K562 (cell line): ENCODE measurements at regions not wholly inside any gene's neighbourhood (a gene's known extent, or its start where the extent isn't known, plus 50 kb on each side); places are given as distances from the start of the nearest gene placed in this dataset.

Experiments used
- ATAC-seq: fragments of 200-7000 bp; cut with Tn5 transposase; 3 replicates; pipeline ENCODE4 v1.9.1; 2020; ENCODE audit warnings: moderate library complexity
- BruUV-seq: library from RNA; stranded (reverse); fragments of 400-500 nt; replicated peaks from 2 replicates; lab custom pipeline; 2021; lab: Mats Ljungman, UMichigan
- CTCF ChIA-PET: fragments of 300-600 bp; formaldehyde crosslinking; extraction: SDS; loops from one replicate; lab custom pipeline; 2021; ENCODE audit warnings: low intra/inter-chr PET ratio; lab: Yijun Ruan, JAX
- POLR2A ChIA-PET: fragments of 300-600, 350-650 bp; sonication (Branson Sonifier 250); formaldehyde crosslinking; extraction: SDS; loops from one replicate; lab custom pipeline; 2021; ENCODE audit warnings: antibody characterized with exemption, inconsistent platforms; lab: Yijun Ruan, JAX
- DNase-seq, 4 experiments: peaks; one replicate each; pipeline versions ENCODE4 v3.0.0 to v3.0.0-alpha.2; 2011 to 2018; ENCODE audit warnings: low spot score in 3 of 4, mixed read lengths in 3 of 4; ENCODE audit errors: extremely low read depth in 1 of 4
- FAIRE-seq: peaks from 2 replicates; lab custom pipeline; 2011; peaks lifted over from hg19 to GRCh38; lab: Jason Lieb, UNC
- H2AFZ ChIP-seq: 2 replicates; pipeline ENCODE4 v1.6.0; 2011; ENCODE audit warnings: low read depth, low read length, control low read depth, inconsistent platforms
- H3K27ac ChIP-seq: fragments of 200-600 bp; 3 replicates; pipeline ENCODE4 v1.8.0; 2011; ENCODE audit warnings: low read depth, mild to moderate bottlenecking, control low read depth, inconsistent platforms, low read length, moderate library complexity, mixed read lengths; ENCODE audit errors: extremely low read depth
- H3K27me3 ChIP-seq, 2 experiments: fragments of 300-600 bp in 1 of 2; 2 replicates in 1 of 2; 3 replicates in 1 of 2; pipeline versions ENCODE4 v1.6.0 to v1.8.0; 2011; ENCODE audit warnings: inconsistent platforms in 2 of 2, low read length in 2 of 2, mild to moderate bottlenecking in 1 of 2, mixed read lengths in 1 of 2, moderate library complexity in 1 of 2; ENCODE audit not compliant: control insufficient read depth in 2 of 2, insufficient read depth in 2 of 2
- H3K36me3 ChIP-seq: fragments of 300-600 bp; 3 replicates; pipeline ENCODE4 v1.8.0; 2011; ENCODE audit warnings: mild to moderate bottlenecking, low read length, inconsistent platforms; ENCODE audit not compliant: control insufficient read depth, insufficient read depth
- H3K4me1 ChIP-seq, 2 experiments: fragments of 200-600 bp in 1 of 2; replicated peaks in 1 of 2; 2 replicates in 1 of 2; 3 replicates in 1 of 2; pipeline versions ENCODE4 v1.5.1 to v1.8.0; 2011; ENCODE audit warnings: inconsistent platforms in 2 of 2, low read length in 2 of 2, mild to moderate bottlenecking in 1 of 2, mixed read lengths in 1 of 2, moderate library complexity in 1 of 2; ENCODE audit not compliant: control insufficient read depth in 2 of 2, insufficient read depth in 2 of 2
- H3K4me2 ChIP-seq: 2 replicates; pipeline ENCODE4 v1.6.1; 2011; ENCODE audit warnings: low read length, control low read depth, inconsistent platforms, mixed read lengths; ENCODE audit not compliant: insufficient read depth
- H3K4me3 ChIP-seq: fragments of 200-600 bp; sonication (generic), shearing (Covaris generic); 2 replicates; pipeline ENCODE4 v1.5.1; 2016; ENCODE audit warnings: control low read depth, inconsistent platforms
- H3K79me2 ChIP-seq: fragments of 200-600 bp; 3 replicates; pipeline ENCODE4 v1.8.0; 2011; ENCODE audit warnings: low read length, inconsistent platforms; ENCODE audit not compliant: control insufficient read depth, insufficient read depth
- H3K9ac ChIP-seq, 2 experiments: 2 replicates each; pipeline versions ENCODE4 v1.6.0 to v1.6.1; 2011; ENCODE audit warnings: low read depth in 2 of 2, low read length in 2 of 2, control low read depth in 1 of 2, inconsistent platforms in 1 of 2, mild to moderate bottlenecking in 1 of 2, mixed read lengths in 1 of 2; ENCODE audit not compliant: insufficient read depth in 1 of 2
- H3K9me1 ChIP-seq: one replicate; pipeline ENCODE4 v1.6.0; 2011; ENCODE audit warnings: inconsistent platforms, mild to moderate bottlenecking, low read length, moderate library complexity; ENCODE audit not compliant: control insufficient read depth, insufficient read depth
- H3K9me3 ChIP-seq: replicated peaks from 2 replicates; pipeline ENCODE4 v1.5.1; 2011; ENCODE audit warnings: low read depth, low read length, inconsistent platforms; ENCODE audit not compliant: control insufficient read depth, insufficient read depth
- H4K20me1 ChIP-seq: replicated peaks from 2 replicates; pipeline ENCODE4 v1.6.1; 2011; ENCODE audit warnings: low read length, inconsistent platforms, mixed read lengths; ENCODE audit not compliant: control insufficient read depth, insufficient read depth
- CREM ChIP-seq: IDR thresholded peaks from 2 replicates; pipeline ENCODE4 v1.6.1; 2014; ENCODE audit warnings: antibody characterized with exemption, low read depth
- GATAD2A ChIP-seq: fragments of 450-650 bp; IDR thresholded peaks from 2 replicates; pipeline ENCODE4 v1.6.1; 2017
- HDAC2 ChIP-seq: fragments of 450-650 bp; IDR thresholded peaks from 2 replicates; pipeline ENCODE4 v1.6.1; 2016; ENCODE audit warnings: mild to moderate bottlenecking
- HEY1 ChIP-seq: fragments of 250-450 bp; sonication (Bioruptor Pico); IDR thresholded peaks from 2 replicates; pipeline ENCODE4 v1.5.0; 2020; ENCODE audit warnings: mild to moderate bottlenecking, moderate library complexity, borderline replicate concordance
- HLTF ChIP-seq: fragments of 450-650 bp; IDR thresholded peaks from 2 replicates; pipeline ENCODE4 v1.6.1; 2016
- HSF4 ChIP-seq: fragments of 250-450 bp; sonication (Bioruptor Pico); IDR thresholded peaks from 2 replicates; pipeline ENCODE4 v2.1.2; 2022; ENCODE audit warnings: mild to moderate bottlenecking, moderate library complexity, borderline replicate concordance
- PHF8 ChIP-seq: fragments of 200-600 bp; sonication (generic); IDR thresholded peaks from 2 replicates; pipeline ENCODE4 v1.6.1; 2012; ENCODE audit warnings: mixed run types, mild to moderate bottlenecking, inconsistent platforms, low read length, moderate library complexity, borderline replicate concordance
- SMARCA5 ChIP-seq: fragments of 450-650 bp; IDR thresholded peaks from 2 replicates; pipeline ENCODE4 v1.6.1; 2016
- ZNF12 ChIP-seq: sonication (generic); formaldehyde crosslinking; IDR thresholded peaks from 2 replicates; pipeline ENCODE4 v1.4.0; 2020; ENCODE audit warnings: mild to moderate bottlenecking, missing genetic modification reagents
- ZNF274 ChIP-seq: IDR thresholded peaks from 2 replicates; pipeline ENCODE4 v1.6.1; 2011; ENCODE audit warnings: low read depth, mild to moderate bottlenecking, low read length, moderate library complexity, borderline replicate concordance
- ZNF384 ChIP-seq: IDR thresholded peaks from 2 replicates; pipeline ENCODE4 v1.6.1; 2012; ENCODE audit warnings: low read depth, low read length, improper control_type of control experiment
- WGBS: fragments of 100-300 bp; shearing (Covaris generic); methylation state at CpG from one replicate; pipeline ENCODE4 v1.1.6; 2016; ENCODE audit warnings: low coverage, mixed read lengths; ENCODE audit not compliant: insufficient coverage; ENCODE audit errors: missing lambda C conversion rate; 5-methylcytosine and 5-hydroxymethylcytosine counted together
- in situ Hi-C: fragments of 300-500 bp; cut with MboI; formaldehyde crosslinking; loops from 4 replicates; pipeline ENCODE4 v1.15.0; 2018; ENCODE audit warnings: inconsistent platforms, mixed read lengths
- intact Hi-C: fragments of 100-400 bp; cut with micrococcal nuclease; formaldehyde crosslinking; loops from 2 replicates; pipeline ENCODE4 v1.14.2; 2022
- TF ChIP-seq, protein P1 (sequence below): fragments of 250-450 bp; sonication (Bioruptor Pico); IDR thresholded peaks from 2 replicates; pipeline ENCODE4 v1.5.0; 2020; ENCODE audit warnings: mild to moderate bottlenecking
- TF ChIP-seq, protein P2 (sequence below): fragments of 250-450 bp; sonication (Bioruptor Pico); IDR thresholded peaks from 2 replicates; pipeline ENCODE4 v1.4.0; 2020; ENCODE audit warnings: mild to moderate bottlenecking

DNA sequence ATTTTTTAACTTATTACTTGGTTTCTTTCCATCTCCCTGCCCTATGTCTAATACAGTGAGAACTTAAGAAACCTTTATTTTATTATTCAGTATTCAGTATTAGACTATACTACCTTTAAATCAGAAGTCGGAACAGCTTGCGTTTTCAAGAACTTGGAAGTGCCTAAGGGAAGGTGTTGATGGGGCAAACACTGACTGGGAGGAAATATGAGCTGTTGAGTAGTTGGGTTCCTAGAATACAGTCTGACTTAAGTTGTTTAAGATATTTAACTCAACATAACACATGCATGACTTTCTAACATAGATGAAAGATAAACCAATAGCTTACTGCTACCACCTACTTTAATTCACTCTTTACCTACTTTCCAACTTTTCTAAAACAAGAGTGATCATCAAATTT, 1048.1 kb downstream of the ROBO2 start:
- intact Hi-C loops = no loop called here

More for the DNA sequence above, 1048.1 kb downstream of the ROBO2 start:
- no peaks in the 10 kb centered on the region for H4K20me1 ChIP-seq
- BruUV-seq = no TSS peak
- no peaks in the 10 kb centered on the region for H3K9me1 ChIP-seq
- no peak overlapping the region for H3K4me3 ChIP-seq
- ATAC-seq = no peak
- no peaks in the 10 kb centered on the region for H3K27me3 ChIP-seq
- no peak for TF ChIP-seq PHF8
- no peak for TF ChIP-seq ZNF12 (CRISPR knock-in tag)
- TF ChIP-seq HEY1 (CRISPR knock-in tag) = no peak
- TF ChIP-seq, protein P1, sequence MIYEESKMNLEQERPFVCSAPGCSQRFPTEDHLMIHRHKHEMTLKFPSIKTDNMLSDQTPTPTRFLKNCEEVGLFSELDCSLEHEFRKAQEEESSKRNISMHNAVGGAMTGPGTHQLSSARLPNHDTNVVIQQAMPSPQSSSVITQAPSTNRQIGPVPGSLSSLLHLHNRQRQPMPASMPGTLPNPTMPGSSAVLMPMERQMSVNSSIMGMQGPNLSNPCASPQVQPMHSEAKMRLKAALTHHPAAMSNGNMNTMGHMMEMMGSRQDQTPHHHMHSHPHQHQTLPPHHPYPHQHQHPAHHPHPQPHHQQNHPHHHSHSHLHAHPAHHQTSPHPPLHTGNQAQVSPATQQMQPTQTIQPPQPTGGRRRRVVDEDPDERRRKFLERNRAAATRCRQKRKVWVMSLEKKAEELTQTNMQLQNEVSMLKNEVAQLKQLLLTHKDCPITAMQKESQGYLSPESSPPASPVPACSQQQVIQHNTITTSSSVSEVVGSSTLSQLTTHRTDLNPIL (CRISPR knock-in tag) = no peak
- TF ChIP-seq HSF4 (CRISPR knock-in tag) = no peak
- no peak for TF ChIP-seq ZNF384
- no peak for TF ChIP-seq SMARCA5
- TF ChIP-seq ZNF274 = no peak
- no peak for TF ChIP-seq CREM
- TF ChIP-seq, protein P2, sequence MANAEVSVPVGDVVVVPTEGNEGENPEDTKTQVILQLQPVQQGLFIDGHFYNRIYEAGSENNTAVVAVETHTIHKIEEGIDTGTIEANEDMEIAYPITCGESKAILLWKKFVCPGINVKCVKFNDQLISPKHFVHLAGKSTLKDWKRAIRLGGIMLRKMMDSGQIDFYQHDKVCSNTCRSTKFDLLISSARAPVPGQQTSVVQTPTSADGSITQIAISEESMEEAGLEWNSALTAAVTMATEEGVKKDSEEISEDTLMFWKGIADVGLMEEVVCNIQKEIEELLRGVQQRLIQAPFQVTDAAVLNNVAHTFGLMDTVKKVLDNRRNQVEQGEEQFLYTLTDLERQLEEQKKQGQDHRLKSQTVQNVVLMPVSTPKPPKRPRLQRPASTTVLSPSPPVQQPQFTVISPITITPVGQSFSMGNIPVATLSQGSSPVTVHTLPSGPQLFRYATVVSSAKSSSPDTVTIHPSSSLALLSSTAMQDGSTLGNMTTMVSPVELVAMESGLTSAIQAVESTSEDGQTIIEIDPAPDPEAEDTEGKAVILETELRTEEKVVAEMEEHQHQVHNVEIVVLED (CRISPR knock-in tag) = no peak
- no peak for TF ChIP-seq HLTF
- no peak for TF ChIP-seq GATAD2A
- no peak for TF ChIP-seq HDAC2
- no peak overlapping the region for H3K4me2 ChIP-seq
- no peaks in the 10 kb centered on the region for H3K36me3 ChIP-seq
- H2AFZ ChIP-seq = no peak overlapping the region
- in situ Hi-C loops = no loop called here
- H3K9ac ChIP-seq = no peak overlapping the region
- H3K4me1 ChIP-seq = no peaks in the 10 kb centered on the region
- H3K79me2 ChIP-seq = no peaks in the 10 kb centered on the region
- no peak overlapping the region for H3K27ac ChIP-seq
- POLR2A ChIA-PET = no interaction called here
- FAIRE-seq = no peak
- CTCF ChIA-PET = no interaction called here
- no peaks in the 10 kb centered on the region for H3K9me3 ChIP-seq
- DNase-seq = no peak
- WGBS = 10% methylated on average over 2 of the region's 2 CpGs
